D341Med (cell line): ENCODE measurements at regions not wholly inside any gene's neighbourhood (a gene's known extent, or its start where the extent isn't known, plus 50 kb on each side); places are given as distances from the start of the nearest gene placed in this dataset.
A peak's percentile ranks its signal among the peaks of the same experiment; 100 is the strongest.
"Not testable (repeated sequence)": the region's sequence is repeated elsewhere in the genome, so short reads cannot be mapped to it uniquely, and the experiment has no call there.

Experiments
- DNase-seq: peaks from one replicate; pipeline ENCODE4 v3.0.0; 2012; ENCODE audit warnings: low spot score

DNA sequence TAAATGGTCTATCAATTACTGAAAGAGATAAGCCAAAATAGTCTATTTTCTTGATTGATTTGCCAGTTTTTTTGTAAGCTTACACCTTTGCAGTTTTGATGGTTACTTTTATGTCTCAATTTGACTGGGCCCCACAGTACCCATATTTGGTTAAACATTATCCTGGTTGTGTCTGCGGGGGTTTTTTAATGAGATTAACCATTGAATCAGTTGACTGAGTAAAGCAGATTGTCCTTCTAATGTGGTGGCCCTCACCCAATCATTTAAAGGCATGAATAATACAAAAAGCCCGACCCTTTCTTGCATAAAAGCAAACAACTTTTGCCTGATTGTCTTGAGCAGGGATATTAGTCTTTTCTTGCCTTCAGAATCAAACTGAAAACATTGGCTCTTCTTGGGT is 650.0 kb upstream of the RGS18 start:
- DNase-seq = no peak

- not testable (repeated sequence) for DNase-seq
Measured at GRCh38 chr1:191511480-191511879, 646.8 kb upstream of the RGS18 start.

DNA sequence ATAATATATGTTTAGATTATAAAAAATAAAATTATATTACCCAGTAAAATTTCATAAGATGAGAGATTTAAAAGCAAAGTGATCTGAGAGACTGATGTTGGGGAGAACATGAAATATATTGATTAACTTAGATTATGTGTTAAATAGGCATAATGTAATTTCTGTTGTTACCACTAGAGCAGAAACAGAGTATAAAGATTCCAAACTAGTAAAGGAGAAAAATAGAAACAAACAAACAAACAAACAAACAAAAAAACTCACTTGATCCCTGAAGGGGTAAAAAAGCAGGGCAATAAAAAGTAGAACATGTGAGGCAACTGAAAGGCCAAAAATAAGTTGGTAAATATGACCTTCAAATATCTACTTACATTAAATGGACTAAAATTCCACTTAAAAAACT is 640.4 kb upstream of the RGS18 start:
- DNase-seq = no peak

GRCh38 chr1:191519519-191519918 is 638.7 kb upstream of the RGS18 start:
- no peak for DNase-seq

DNA sequence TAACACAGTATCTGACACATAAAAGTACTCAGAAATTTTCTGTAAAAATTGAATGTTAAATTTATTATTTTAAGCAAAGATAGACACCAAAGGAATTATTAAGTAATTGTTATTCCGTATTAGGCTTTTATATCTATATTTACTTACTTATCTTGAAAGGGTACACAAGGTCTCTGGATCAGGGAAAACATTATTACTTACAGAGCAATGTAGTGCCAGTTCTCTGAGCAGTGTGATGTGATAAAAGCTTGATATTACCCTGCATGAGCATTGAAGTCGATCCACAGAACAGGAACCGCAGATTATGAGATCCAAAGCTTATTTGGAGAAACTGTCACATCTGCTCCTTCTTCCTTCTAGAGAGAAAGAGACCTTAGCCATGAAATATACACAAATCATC is 637.9 kb upstream of the RGS18 start:
- DNase-seq = no peak

- not testable (repeated sequence) for DNase-seq
Measured at GRCh38 chr1:191525944-191526343, 632.3 kb upstream of the RGS18 start.

DNA sequence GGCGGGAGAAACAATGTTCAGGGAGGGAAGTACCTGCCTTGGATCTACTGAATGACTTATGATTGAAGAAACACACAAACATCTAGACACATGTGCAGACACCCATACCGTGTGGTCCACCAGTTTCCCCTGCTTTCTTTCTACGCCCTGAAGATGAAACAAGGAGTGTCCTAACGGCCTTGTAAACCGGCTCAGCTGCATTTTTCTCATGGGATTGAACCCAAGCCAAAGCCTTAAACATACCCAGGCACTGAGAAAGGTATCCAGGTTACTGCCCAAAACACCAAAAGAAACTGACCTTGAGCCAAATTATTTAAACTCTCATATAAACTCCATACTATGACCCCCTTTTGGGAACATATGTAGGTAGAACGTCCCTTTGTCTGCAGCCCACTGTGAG is 630.0 kb upstream of the RGS18 start:
- DNase-seq = no peak

DNA sequence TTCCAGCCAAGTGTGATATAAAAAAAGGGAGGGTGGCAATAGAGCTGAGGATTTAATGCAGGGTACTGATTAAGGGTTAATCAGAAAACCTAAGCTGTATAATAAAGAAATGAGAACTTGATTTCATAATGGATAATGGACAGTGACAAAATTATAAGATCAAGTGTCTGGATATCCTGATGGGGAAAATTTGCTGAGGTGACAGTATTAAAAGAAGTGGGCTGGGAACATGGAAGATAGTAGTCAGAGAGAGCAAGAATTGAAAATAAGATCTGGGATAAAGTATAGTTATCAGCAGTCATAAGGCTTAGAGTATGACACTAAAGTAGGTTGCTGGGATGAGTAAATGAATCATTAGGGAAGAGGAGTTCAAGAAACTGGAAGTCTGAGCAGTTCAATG is 627.3 kb upstream of the RGS18 start:
- no peak for DNase-seq

DNA sequence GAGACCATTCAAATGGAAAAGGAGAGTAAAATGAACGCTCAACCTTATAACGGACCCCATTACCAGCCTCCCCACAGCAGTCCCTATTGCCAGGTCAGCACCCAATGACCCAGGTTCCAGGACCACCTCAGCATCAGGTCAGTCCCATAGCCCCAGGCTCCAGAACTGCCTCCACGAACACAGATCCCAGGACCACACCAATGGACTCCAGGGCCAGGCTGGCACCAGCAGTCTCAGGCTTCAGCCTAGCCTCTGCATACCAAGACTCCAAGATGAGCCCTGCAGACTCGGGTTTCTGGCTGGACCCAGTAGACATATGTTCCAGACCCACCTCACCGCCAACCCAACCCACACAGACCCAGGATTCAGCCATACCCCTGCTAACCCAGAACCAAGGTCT is 625.0 kb upstream of the RGS18 start:
- DNase-seq = peak; percentile 8

DNA sequence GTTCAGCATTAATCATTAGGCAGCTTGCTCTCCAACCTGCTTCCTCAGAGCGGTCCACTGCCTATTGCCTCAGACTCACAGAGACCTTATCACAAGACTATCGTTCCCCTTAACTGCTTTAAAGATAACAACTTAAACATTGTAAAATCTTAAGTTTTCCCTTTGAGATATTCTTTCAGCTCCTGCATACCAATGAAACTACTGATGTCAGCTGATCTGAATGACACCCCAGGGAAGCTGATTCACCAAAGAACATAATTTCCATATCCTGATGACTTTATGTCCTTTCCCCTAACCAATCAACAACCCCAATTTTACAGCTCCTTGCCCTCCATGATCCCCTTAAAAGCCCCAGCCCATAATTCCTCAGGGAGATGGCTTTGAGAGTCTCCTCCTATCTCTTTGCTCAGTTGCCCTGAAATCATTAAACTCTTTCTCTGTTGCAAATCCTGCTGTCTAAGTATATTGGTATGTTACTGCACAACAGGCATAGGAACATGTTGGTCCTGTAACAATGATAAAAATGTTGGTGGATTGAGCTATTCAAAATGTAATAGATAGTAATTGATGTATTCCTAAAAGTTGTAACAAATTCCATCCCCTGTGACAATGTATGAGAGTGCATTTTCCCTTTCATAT is 621.4 kb upstream of the RGS18 start:
- no peak for DNase-seq

GRCh38 chr1:191541758-191542157 is 616.5 kb upstream of the RGS18 start:
- no peak for DNase-seq

- DNase-seq = no peak
Measured at GRCh38 chr1:191542444-191542843, 615.8 kb upstream of the RGS18 start.

- DNase-seq = no peak
Measured at GRCh38 chr1:191546803-191547202, 611.5 kb upstream of the RGS18 start.

GRCh38 chr1:191551019-191551418 is 607.2 kb upstream of the RGS18 start:
- DNase-seq = no peak

DNA sequence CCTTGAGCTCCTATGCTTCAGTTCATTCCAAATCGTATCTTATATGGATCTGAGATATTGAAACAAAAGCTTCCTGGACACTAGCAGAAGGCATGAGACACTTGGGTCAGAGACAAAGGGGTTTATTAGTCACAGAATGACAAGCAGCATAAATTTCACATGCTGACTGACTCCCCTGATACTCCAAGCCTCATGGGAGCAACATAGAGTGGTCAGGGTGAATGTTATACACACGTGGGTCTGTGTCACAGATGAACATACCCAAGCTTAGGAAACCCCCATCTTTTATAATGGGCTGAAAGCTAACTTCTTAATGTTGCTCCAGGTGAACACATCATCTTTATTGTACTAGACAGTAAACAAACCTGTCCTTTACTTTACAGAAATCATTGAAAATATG is 599.9 kb upstream of the RGS18 start:
- DNase-seq = no peak

DNA sequence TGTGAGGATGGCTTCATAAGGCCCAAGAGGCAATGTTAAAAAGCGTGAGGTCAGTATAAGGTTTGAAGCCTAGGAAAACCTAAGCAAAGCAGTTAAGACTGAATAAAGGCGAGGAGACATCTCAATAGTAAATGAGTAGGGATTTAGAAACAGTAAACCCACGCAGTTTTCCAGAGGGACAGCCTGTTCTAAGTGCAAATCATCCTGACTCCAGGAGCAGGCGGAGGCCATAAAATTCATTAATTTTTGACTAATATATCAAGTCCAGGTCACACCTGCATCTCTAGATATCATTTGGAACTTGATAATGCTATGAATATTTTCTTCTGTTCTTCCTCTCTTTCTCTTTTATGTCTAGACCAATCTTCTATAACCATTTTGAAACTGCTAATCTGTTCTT is 597.0 kb upstream of the RGS18 start:
- DNase-seq = no peak

DNA sequence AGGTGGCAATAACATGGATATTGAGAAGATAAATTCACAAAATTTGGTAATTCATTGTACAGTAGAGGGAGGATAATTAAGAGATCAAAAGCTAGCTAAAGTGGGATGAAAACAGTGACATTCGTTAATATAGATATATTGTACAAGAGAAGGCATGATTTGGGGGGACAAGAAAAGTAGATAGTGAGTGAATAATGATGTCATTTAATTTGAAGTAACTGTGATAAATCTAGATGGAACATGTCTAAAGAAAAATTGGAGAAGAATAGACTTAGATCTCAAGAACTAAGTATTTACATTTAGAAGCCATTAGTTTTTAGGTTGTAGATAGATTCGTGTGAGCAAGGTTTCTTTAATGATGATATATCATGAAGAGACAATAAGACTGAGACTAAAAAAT is 594.0 kb upstream of the RGS18 start:
- DNase-seq = no peak

GRCh38 chr1:191572479-191572878 is 585.8 kb upstream of the RGS18 start:
- no peak for DNase-seq

DNA sequence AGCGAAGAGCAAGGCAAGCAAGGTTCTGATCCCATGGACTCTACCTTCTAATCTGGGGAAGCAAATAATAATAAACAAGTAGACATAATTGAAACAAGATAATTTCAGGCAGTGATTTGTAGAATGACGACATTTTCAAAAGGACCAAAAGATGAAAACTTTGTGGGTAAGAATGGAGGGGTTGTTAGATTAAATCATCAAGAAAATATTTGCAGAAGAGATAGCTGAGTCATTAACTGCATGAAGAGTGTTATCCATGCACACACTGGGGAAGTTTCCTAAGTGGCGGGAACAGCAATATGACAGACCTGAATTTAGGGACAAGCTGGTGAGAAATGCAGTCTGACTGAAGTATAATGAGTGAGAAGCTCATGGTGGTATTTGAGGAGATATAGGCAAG is 583.1 kb upstream of the RGS18 start:
- DNase-seq = no peak

DNA sequence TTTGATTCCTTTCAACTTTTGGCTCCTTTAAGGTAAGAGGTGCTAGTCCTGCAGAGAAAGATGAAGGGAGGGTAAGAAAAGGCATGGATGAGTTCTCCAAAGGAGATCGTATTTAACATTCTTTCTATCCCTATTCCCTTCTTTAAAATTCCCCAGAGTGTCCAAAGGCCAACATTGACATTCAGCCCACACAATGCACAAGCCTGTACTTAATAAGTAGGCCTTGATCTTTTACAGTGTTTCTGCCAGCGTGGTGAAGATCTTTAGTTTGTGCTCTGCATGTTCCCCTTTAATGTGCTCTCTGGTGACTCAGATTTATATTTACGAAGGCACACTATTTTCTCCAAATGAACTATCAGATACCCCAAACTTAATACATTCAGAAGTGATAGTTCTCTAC is 582.5 kb upstream of the RGS18 start:
- no peak for DNase-seq

GRCh38 chr1:191577213-191577612 is 581.0 kb upstream of the RGS18 start:
- DNase-seq = no peak

- no peak for DNase-seq
Measured at GRCh38 chr1:191578281-191578680, 580.0 kb upstream of the RGS18 start.

GRCh38 chr1:191579019-191579418 is 579.2 kb upstream of the RGS18 start:
- no peak for DNase-seq

GRCh38 chr1:191582169-191582568 is 576.1 kb upstream of the RGS18 start:
- DNase-seq = no peak

GRCh38 chr1:191585095-191585494 is 573.2 kb upstream of the RGS18 start:
- no peak for DNase-seq
